GM12865 (cell line): ENCODE measurements at regions not wholly inside any gene's neighbourhood (a gene's known extent, or its start where the extent isn't known, plus 50 kb on each side); places are given as distances from the start of the nearest gene placed in this dataset.

Source experiments
- DNase-seq: peaks from one replicate; pipeline ENCODE4 v3.0.0; 2010; ENCODE audit warnings: low read depth
- H3K4me3 ChIP-seq: 2 replicates; pipeline ENCODE4 v1.5.1; 2011; ENCODE audit warnings: mild to moderate bottlenecking, low read depth, low read length, control low read depth
- CTCF ChIP-seq: IDR thresholded peaks from 2 replicates; pipeline ENCODE4 v1.5.1; 2011; ENCODE audit warnings: low read length, control low read depth, low read depth, inconsistent platforms; ENCODE audit not compliant: insufficient read depth; ENCODE audit errors: missing control alignments

GRCh38 chr11:106178361-106178760 is 100.9 kb downstream of the AASDHPPT start:
- H3K4me3 ChIP-seq: no peak overlapping the region

GRCh38 chr11:106179048-106179447 is 101.6 kb downstream of the AASDHPPT start:
- DNase-seq: no peak

More at GRCh38 chr11:106178361-106178760, 100.9 kb downstream of the AASDHPPT start:
- no peak for DNase-seq
- no peak for TF ChIP-seq CTCF

GRCh38 chr11:106186630-106187029 is 109.2 kb downstream of the AASDHPPT start:
- TF ChIP-seq CTCF: no peak
- no peak overlapping the region for H3K4me3 ChIP-seq
- no peak for DNase-seq

More at GRCh38 chr11:106179048-106179447, 101.6 kb downstream of the AASDHPPT start:
- no peak overlapping the region for H3K4me3 ChIP-seq
- no peak for TF ChIP-seq CTCF

GRCh38 chr11:106187860-106188456 is 110.5 kb downstream of the AASDHPPT start:
- no peak for DNase-seq
- TF ChIP-seq CTCF: no peak
- no peak overlapping the region for H3K4me3 ChIP-seq

- DNase-seq: no peak
- H3K4me3 ChIP-seq: no peak overlapping the region
- TF ChIP-seq CTCF: no peak
Measured at GRCh38 chr11:106193956-106194355, 116.5 kb downstream of the AASDHPPT start.

- H3K4me3 ChIP-seq: no peak overlapping the region
- DNase-seq: no peak
- no peak for TF ChIP-seq CTCF
Measured at GRCh38 chr11:106197438-106197837, 120.0 kb downstream of the AASDHPPT start.

GRCh38 chr11:106202935-106203620 is 125.6 kb downstream of the AASDHPPT start:
- DNase-seq: no peak
- H3K4me3 ChIP-seq: no peak overlapping the region
- TF ChIP-seq CTCF: no peak
